NCI-H1048 (cell line): ENCODE measurements at regions not wholly inside any gene's neighbourhood (a gene's known extent, or its start where the extent isn't known, plus 50 kb on each side); places are given as distances from the start of the nearest gene placed in this dataset.
"Not testable (repeated sequence)": the region's sequence is repeated elsewhere in the genome, so short reads cannot be mapped to it uniquely, and the experiment has no call there.

Source experiments
- DNase-seq: peaks from one replicate; lab custom pipeline; 2025; lab: John Stamatoyannopoulos, UW

DNA sequence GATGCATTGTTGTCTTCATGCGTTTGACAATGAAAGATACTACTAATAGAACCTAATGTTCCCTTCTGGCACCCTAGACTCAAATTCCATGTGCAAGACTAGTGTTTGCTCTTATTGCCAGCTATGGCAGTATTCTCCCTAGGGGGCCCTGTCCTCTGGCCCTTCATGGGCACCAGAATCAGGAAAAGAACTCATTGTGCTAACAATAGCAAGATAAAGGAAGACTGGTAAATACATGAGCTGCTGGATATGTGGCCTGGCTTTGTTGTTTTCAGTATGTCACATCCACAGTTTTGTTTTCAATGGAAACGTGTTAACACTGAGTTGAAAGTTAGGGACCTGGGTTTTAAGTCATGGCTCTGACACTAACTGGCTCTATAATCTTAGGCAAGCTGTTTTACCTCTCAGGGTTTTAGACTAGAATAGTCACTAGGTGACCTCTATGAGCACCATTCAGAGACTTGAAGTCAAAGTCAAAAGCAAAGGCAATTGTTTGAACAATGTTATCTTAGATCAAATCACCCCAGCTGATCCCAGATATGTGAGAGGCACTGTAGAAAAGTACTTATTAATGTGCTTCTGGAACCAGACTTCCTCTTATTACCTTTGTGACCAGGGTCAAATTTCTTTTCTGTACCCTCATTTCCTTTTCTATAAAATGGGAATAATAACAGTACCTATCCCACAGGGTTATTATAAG is 253.7 kb upstream of the DIAPH2 start:
- no peak for DNase-seq

DNA sequence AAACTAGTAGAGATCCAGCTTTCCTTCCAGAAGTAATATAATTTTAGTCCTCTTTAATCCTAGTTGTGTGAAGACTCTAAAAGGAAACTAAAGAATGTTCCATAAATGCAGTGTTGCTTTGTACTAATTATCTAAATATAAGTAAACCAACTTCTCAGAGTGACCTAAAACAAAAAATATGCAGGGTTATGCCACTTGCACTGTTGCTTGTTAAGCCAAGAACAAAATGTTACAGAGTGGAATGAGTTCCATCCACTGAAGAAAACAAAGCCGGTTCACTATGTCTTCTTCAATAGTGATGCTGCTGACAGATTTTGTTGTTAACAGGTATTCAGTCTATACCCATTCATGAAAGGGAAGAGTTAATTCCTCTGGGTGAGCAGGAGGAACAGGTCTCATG is 252.0 kb upstream of the DIAPH2 start:
- no peak for DNase-seq

DNA sequence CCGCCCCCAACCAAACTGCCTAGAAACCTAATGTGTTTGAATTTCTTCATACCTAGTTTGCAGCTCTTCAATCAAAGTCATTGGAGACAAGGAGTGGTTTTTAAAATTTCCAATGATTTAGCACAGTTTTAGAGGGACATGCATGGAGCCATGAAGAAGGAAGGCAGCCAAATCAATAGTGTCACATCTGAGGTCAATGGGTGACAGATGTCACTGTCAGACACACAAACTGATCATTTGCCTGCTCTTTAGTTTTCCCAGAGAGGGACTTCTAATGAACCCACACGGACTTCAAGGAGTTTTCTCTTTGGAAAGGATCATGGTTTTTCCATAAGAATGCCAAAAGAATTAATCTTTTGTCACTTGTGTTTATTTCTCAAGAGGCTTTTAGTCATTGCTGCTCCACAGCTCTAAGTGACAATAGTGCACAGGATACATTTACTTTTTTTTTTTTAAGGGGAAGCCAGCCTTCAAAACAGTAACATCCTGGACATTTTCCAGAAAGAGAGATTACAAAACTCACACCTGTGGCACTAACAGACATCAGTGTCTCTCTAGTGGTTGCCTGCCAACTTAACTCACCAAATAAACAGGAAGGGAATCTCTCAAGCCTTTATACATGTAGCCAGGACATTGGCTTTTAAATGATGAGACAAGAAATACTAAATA is 251.1 kb upstream of the DIAPH2 start:
- no peak for DNase-seq

DNA sequence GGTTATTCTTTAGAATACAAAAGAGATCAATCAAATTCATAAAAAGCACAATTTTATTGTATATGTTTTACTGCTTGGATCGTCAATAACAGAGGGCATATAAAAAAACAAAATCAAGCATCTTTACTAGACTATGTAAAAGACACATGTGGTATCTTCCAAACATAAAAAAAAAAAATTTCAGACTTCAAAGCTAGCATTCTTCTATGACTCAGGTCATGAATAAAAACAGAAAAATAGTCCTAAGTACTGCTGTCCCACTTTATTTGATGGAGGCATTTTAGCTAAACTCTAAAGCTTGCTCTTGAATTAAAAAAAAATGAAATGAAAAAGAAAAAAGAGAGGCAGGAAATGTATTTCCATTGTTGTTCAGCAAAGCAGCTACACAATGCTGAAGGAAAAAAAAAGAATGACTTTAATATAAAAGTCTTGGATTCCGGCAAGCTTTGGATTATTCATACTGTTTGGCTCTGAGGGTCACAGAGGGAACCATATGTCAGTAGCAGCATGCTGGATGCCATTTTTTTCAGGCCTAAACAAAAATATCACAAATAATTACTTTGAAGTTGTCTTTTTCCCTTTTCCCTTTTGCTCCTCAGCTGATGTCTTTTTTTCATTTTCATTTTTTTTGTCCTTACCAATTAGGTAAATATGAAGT is 249.1 kb upstream of the DIAPH2 start:
- DNase-seq = no peak

DNA sequence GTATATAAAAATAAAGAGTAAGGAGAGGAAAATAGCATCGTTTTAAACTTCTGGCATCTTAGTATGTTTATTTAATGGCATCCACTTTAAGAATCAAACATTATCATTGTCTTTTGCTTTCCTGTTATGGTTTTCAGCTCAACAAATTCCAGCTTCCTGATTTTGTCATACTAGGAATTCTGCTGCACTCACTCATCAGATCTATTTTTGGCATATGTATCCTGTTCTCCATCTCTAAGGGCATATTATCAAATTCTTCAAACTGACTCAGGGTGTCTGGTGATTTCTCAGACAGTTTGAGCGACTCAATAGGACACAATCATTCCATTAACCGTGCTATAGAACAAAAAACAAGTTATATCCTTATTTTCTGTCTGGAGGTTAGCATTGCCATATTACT is 248.5 kb upstream of the DIAPH2 start:
- DNase-seq = no peak

DNA sequence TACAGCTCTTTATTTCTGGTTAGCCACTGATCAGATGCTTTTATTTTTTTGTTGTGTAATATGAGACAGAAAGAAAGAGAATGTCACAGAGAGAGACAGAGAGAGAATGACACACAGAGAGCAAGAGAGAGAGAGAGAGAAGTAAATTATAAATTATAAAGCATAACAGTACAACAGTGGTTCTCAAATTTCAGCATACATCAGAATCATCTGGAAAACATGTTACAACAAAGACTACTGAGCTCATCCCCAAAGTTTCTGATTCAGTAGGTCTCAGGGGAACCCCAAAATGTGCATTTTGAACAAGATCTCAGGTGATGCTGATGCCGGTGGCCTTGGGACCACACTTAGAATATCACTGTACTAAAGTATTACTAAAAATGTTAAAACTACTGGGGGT is 245.8 kb upstream of the DIAPH2 start:
- DNase-seq = no peak

DNA sequence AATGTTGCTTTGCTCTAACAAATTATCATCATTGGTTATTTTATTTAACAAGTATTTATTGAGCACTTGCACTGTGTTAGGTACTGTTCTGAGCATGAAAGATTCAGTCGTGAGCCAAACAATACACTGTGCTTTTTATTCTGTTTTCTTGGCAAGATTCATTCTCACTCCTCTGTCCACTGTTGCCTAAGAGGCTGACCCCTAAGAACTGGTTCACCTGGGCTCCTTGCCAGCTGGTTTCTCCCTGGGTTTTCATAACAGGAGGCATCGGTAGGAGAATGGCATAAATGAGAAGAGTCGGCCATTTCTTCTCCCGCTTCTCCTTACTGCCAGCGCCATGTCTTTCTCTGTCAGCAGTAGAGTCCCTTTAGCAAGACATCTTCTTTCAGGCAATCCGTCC is 243.7 kb upstream of the DIAPH2 start:
- DNase-seq = no peak

DNA sequence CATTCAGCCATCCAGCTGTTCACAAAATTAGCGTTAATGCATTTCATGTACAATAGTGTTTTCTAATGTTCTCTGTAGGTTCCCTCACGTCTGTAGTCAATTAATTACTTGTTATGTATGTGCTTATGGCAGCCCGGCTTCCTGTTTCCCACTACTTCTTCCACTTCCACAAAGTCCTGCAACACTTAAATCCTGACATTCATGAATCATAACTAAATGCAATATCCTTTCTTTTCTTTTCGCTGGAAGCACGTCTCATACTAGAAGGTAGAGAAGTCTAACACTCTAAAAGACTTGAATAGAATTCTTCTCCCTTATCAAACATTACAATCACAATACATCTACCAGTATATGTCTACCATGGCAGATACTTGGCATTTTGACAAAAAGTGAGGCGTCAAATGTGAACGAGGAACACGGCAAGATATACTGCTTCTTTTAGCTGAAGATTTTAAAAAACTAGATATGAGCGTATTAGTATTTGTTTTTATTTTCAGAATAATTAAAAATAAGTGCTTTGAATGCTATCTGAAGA is 239.0 kb upstream of the DIAPH2 start:
- no peak for DNase-seq

DNA sequence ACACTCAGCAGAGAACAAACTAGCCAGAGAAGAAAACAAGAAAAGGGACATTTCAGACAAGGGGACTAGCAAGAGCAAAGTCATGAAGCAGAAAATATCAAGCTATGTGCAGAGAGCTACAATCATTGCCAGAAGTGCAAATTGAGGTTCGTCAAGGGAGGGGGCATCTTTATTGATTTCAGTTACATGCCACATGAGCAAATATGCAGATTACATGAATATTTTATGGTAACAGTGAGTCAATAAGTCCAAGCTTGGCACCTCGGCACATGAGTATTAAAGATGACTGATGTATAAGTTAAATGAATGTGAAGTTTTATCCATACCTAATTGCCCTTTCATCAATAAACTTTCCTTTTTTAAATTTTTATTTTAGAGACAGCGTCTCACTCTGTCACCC is 238.1 kb upstream of the DIAPH2 start:
- no peak for DNase-seq

DNA sequence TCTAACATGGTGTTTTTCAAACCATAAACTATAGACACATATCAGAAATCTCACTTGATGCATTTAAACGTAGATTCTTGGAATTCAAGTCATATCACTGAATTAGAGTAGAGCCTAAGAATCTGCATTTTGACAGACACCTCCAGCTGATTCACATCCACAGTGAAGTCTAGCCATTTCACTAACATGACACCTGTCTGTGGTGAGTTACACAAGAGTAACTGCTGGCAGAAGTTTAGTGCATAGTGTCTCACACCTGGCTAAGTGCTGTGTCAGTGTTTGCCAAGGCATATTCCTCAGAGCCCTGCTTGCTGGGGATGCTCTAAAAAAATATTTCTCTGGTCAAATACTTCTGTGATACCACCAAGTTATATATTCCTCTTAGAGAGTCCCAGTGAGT is 237.5 kb upstream of the DIAPH2 start:
- no peak for DNase-seq

DNA sequence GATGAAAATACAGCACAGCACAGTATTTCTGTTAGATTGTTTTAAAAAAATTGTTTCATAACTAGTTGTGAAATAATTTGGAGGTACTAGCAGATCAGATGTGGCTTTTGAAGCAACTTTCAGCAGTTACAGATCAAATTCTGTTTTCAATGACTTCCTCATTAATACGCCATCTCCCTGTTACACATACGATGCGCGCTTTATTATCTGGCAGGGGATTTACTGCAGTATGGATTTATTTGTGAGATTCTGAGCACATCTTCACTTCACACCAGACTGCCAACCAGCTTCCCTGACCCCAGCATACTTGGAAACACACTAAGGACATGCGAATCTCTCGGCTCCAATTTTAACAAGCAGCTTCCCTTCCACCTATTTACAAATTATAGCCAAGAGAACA is 235.5 kb upstream of the DIAPH2 start:
- DNase-seq = no peak

DNA sequence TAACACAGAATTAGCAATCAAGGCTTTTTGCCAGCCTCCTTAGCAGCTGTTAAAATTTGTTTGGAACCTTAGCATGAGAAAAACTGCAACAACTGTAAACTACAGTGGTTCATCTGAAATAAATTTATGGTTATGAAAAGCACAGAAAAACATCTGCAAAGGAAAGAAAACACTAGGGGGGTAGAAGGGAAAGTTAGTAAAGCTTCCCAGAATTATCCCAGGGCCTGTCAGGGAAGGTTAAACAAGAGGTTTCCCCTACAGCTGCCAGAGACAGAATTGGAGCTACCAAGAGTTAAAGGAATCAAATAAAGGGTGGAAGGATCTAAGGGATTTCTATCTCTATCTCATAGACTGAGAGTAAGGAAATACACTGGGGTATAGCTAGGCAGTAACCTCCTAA is 234.7 kb upstream of the DIAPH2 start:
- no peak for DNase-seq

DNA sequence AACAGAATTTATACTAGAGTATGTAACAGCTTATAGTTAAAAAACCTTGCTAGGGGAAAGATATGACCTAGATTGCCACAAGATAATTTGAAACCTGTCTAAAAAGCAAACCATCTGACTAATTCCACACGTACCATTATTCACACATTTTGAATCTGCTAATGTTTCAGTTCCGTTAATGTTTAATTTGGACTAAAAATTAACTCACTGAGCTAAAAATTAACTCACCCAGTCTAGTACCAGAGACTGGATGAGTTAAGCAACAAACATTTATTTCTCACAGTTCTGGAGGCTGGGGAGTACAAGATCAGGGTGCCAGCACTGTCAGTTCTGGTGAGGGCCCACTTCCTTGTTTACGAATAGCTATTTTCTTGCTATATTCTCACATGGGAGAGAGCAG is 231.5 kb upstream of the DIAPH2 start:
- no peak for DNase-seq

DNA sequence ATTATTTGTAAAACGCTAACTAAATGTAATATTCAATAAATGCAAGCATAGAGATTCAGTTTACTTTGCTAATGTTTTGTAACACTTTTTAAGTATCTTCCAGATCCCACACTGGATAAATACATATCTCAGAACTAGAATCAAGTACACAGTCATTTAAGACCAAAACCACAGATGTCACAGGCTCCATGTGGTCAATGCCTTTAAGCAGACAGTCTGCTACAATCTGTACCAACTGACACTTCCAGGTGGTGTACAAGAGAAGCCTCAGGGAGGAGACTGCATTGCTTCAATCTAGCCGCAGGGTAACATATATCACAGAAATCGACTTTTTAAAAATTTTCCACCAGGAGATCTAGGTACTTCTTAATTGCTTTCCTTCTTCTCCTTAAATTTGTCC is 229.6 kb upstream of the DIAPH2 start:
- DNase-seq = no peak

DNA sequence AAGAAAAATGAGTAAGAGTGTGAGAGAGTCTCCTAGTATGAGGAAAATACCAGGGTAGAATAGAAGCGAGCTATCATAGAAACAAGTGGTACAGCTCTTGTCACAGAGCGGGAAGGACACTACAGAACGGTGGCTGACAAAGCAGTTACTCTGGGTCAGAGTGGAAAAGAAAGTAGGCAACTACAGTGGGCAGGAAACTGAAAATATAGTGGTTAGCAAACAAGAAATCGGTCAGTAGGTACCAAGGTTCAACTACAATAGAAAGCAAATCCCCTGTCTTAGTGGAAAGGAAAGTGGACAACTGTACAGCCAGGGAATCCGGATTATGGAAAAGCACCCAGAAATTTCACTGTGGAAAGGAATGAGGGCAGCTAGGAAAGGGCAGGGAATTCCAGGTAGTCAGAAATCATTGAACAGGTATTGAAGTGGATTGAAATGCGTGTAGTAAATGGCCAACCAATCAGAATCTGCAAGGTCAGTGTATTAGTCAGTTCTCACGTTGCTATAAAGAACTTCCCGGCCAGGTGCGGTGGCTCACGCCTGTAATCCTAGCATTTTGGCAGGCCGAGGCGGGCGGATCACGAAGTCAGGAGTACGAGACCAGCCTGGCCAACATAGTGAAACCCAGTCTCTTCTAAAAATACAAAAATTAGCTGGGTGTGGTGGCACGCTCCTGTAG is 219.6 kb upstream of the DIAPH2 start:
- no peak for DNase-seq

DNA sequence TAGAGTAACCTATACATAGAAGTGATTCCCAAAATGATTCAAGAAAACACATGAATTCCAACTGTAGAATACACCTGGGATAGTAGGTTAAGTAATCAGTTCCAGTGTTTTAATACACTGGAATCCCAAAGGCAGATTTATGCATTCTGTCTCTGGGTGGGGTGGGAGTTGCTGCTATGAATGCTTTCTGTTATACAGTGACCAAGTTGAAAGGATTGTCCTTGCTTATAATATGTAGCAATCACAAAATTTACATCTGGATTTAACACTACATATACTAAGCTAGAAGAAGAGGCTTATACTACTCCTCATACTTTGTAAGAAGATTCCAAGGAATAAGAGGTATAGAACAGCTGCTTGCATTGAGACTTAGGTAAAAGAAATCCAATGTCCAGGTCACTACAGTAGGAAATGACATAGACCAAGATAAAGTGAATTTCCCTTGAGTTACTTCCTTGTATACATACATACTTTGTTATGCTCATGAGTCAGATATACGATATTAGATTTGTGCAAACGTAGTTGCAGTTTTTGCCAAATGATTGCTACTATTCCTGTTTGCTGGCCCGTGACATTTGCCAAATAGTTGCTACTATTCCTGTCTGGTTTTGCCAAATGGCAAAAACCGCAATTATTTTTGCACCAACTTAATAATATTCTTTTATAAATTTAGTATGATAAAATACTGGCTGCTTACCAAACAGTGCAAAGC is 210.5 kb upstream of the DIAPH2 start:
- no peak for DNase-seq

DNA sequence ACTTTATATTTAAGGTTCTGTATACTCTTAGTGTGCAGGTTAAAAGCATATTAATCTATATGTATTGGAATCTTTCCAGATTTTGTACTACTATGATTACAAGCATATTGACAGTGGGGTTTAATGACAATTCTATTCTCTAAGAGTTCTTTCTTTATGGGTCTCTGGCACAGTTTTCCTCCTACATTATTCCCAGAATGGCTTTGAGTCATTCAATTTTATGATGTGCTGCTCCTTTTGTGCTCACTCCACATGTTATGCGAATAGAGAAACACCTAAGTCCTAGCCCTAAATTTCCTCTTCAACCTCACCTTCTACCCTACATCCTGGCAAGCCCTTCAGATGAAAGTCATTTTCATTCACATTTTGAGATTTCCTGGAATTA is 209.9 kb upstream of the DIAPH2 start:
- no peak for DNase-seq

DNA sequence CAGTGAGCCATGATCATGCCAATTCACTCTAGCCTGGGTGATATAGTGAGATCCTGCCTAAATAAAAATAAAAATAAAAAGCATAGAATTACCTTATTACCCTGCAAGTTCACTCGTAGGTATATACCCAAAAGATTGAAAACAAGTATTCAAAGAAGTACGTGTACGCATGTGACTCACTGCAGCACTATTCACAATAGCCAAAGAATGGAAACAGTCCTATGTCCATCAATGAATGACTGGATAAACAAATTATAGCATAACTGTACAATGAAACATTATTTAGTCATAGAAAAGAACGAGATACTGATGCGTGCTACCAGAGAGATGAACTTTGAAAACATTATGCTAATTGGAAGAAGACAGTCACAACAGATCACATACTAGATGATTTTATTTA is 204.6 kb upstream of the DIAPH2 start:
- no peak for DNase-seq

DNA sequence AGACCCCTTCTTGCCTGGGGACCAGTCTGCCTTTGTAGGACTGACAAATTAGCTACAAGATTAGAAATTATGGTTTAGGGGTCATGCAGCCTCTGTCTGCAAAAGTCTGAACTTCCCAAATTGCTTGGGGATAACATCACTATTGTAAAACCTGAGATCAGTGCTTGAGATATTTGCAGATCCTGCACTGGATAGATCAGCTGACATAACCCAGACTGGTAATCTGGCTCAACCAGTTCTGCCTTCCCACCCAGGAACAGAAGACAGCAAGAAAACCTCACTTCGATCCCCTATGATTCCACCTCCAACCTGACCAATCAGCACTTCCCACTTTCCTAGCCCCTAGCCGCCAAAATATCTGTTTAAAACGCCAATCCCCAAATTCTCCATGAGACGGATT is 202.8 kb upstream of the DIAPH2 start:
- DNase-seq = no peak

DNA sequence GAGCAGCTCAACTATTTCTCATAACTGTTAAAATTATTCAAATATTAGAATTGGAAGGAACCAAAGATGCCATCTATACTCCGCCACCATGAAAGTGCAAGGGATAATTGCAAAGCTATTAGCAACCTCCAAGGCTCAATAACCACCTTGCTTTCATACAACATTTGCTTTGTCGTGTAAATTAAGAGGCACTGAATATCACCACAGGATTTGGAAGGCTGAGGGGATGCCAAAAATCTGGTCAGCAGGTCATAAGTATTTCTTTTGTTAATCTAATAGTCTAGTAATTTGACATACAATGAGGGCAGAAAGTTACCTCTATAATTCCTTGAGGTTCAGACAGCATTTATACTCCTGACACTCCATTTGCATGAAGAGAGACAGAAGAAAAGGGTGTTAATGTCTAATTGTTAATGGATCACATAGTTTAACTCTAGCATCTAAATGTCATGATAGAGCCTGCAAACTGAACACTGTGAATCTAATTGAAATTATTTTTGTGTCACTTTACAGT is 200.9 kb upstream of the DIAPH2 start:
- no peak for DNase-seq

DNA sequence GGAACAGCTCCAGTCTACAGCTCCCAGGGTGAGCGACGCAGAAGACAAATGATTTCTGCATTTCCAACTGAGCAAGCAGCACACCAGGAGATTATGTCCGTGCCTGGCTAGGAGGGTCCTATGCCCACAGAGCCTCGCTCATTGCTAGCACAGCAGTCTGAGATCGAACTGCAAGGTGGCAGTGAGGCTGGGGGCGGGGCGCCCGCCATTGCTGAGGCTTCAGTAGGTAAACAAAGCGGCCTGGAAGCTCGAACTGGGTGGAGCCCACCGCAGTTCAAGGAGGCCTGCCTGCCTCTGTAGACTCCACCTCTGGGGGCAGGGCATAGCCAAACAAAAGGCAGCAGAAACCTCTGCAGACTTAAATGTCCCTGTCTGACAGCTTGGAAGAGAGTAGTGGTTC is 198.0 kb upstream of the DIAPH2 start:
- not testable (repeated sequence) for DNase-seq

DNA sequence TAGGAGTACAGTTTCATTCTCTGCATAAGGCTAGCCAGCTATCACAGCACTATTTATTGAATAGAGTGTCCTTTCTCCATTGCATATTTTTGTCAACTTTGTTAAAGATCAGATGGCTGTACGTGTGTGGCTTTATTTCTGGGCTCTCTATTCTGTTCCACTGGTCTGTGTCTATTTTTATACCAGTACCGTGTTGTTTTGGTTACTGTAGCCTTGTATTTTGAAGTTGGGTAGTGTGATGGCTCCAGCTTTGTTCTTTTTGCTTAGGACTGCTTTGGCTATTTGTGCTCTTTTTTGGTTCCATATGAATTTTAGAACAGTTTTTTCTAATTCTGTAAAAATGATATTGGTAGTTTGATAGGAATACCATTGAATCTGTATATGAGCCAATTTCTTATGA is 182.1 kb upstream of the DIAPH2 start:
- no peak for DNase-seq
